ENCODE measurements at regions not wholly inside any gene's neighbourhood (a gene's known extent, or its start where the extent isn't known, plus 50 kb on each side); places are given as distances from the start of the nearest gene placed in this dataset.

DNA sequence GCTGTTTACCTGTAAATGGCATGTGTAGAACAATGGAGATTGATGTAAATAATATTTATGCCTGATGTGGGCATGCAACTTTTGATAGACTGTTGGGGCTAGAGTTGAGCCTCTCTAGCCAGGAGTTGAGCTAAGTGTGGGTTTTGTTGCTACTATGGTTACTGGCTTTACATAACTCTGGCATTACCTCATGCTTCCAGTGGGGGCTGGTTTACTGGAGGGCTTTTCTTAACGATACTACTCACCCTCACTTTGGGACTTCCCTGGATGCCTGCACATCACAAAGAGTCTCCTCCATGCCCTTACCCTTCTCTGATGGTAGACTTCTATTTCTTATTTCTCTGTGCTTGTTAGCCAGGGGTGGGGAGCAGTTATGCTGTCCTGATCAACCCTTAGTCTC lies 524.6 kb upstream of the CDH4 start (continued):
- TF ChIP-seq, protein P1, sequence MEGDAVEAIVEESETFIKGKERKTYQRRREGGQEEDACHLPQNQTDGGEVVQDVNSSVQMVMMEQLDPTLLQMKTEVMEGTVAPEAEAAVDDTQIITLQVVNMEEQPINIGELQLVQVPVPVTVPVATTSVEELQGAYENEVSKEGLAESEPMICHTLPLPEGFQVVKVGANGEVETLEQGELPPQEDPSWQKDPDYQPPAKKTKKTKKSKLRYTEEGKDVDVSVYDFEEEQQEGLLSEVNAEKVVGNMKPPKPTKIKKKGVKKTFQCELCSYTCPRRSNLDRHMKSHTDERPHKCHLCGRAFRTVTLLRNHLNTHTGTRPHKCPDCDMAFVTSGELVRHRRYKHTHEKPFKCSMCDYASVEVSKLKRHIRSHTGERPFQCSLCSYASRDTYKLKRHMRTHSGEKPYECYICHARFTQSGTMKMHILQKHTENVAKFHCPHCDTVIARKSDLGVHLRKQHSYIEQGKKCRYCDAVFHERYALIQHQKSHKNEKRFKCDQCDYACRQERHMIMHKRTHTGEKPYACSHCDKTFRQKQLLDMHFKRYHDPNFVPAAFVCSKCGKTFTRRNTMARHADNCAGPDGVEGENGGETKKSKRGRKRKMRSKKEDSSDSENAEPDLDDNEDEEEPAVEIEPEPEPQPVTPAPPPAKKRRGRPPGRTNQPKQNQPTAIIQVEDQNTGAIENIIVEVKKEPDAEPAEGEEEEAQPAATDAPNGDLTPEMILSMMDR (IDR thresholded peaks at IDR 0.05; ENCODE audit: control extremely low read depth in 1 of 3, insufficient read depth in 1 of 3, low read depth in 1 of 3, low read length in 3 of 3), result peak in 1 of 3 experiments; percentile 19; a peak in 1 of 4 replicates

Data from H1 (cell line).